NCI-H1436 (cell line): ENCODE measurements at regions not wholly inside any gene's neighbourhood (a gene's known extent, or its start where the extent isn't known, plus 50 kb on each side); places are given as distances from the start of the nearest gene placed in this dataset.

ENCODE experiments used
- DNase-seq: peaks from one replicate; lab custom pipeline; 2025; lab: John Stamatoyannopoulos, UW

DNA sequence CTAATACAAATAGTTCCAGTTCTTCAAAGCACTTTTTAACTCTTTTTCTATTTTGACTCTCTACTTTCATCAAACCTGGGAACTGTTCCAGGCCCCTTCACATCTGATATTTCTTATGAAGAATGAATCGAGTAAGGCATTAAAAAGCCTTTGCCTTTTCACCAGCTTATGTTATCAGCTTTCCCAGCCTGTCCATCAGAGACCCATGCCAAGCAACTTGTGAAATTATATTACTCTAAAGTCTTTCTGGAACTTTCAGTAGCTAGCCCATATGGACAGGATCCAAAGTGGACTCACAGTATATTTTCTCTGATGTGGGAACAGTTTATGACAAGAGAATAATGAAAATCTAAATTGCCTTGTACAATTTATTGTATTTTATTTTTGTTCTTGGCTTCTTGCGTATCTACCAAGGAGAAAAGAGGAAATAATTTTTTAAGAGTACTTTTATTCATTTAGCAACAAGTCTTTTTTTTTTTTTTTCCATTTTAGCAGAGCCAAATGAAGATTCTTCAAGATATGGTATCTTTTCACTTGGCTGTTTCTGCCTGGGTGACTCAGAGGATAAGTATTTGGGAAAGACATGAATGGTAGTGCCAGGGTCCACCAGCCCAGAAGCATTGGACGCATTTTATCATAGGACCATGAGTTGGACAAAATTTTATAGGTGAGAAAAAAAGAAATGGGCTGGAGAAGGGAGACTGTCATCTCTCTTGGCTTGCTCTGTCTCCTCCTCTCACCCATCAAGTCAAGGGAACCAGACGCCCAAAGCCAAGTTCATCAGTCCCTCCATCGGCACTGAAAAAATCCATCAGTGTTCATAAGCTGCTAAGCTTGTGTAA is 195.8 kb upstream of the NEBL start:
- DNase-seq = no peak

DNA sequence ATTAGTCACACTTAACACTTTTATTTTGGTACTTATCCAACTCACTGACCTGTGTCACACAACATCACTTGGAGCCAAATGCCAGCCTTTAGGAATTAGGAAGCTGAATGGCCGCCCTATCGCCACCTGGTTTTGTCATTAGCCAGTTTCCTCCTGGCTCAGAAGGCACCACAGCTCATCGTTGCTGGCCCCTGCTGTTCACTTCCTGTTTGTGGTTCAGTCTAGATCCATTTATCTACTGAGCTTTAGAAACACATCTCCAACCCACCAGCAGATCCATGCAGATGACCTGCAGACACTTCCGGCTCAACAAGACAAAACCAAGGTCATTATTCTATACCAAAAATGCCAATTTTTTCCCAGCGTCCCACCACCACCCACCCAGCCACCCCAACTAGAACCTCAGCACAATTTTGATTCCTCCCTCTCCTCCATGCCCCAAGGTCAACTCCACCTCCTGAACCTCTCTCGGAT is 193.5 kb upstream of the NEBL start:
- no peak for DNase-seq

DNA sequence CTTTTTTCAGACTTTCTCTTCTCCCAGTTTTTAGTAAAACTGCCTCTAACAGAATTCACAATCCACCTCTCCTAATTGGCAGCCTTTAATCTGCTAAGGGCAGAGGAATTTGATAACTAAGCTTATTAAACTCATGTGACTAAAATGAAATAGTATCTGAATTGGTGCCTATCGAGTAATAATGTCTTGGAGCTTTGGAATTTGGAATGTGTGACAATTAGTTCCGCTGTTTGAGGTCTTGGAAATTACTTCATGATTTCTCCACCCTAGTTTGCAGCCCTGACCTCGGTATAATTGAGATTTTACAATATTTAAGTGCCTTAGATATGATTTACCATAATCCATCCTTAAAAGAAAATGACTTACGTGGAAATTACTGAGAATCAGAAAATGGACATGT is 190.4 kb upstream of the NEBL start:
- DNase-seq = no peak

DNA sequence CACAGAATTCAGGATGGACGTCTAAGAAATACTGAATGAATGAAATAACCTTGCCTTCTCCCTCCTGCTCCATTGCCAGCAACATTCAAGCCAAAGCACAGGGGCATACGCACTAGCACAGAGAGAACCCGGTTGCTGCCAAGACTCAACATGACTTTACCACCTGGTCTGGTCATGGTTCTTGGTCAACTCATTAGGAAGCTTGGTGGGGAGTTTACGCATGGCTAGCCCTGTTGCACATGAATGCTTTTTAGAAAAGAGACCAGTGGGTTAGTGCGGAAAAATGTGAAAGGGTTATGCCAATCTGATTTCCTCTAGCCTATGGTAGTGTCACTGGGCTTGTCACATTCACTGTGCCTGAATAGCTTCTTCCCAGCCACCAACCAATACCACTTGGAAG is 187.6 kb upstream of the NEBL start:
- DNase-seq = no peak

DNA sequence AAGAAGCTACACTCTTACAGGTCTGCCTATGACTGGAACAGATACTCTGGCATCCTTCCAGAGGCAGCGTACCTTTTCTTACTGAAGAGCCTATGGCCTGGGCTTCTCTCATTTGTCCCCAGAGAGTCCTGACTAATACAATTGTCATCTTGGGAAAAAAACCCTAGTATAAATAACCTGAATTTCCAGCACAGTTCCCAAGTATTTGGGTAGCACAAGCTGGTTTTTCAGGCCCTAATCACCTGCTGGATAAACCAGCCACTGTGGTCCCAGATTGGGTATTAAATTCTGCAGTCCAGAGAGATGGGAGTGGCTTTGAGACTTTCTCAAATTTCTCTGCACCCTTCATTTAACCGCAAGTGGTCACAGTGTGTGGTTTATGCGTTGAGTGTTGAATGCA is 186.8 kb upstream of the NEBL start:
- DNase-seq = no peak

DNA sequence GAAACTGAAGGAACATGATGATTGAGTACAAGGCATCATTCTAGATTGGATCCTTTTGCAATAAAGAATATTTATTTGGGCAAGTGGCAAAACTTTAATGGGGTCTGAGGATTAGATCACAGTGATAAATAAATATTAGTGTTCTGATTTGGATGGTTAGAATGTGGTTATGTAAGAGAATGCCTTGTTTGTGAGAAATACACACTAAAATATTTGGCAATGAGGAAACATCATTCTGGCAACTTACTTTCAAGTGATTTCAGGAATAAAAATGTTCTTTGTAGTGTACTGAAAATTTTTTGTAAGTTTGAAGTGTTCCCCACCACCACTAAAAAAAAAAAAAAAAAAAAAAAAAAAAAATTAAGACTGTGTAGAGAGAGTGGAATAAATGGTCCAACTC is 185.1 kb upstream of the NEBL start:
- no peak for DNase-seq

DNA sequence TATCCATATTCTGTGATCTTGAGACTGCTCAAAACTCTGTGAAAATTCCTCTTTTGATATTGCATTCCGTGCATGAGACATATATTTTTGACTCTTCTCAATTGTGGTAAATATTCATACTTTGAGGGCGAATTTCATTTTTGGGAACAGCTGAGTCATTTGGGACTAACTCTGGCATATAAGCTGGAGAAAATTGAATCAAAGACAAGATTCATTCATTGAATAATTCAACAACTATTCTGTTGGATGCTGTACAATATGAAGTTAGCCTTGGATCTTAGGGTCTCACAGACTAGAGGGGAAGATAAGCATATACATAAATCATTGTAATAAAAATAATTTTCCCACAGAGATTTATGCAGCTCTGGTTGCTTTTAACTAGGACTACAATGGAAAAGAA is 183.2 kb upstream of the NEBL start:
- DNase-seq = no peak

DNA sequence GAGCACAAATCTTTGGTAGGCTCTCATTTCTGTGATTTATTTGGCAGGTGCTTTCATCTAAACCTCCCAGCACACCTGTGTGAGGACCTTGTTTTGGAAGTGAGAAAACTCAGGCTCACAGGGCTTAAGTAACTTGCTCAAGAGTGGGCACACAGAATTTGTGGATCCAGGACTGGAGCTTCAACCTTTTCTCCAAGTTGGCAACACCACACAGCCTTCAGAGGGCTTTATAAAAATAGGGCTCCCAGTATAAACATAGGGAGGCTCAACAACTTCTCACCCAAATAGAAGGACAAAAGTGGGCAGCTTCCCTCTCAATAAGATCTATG is 182.2 kb upstream of the NEBL start:
- no peak for DNase-seq

DNA sequence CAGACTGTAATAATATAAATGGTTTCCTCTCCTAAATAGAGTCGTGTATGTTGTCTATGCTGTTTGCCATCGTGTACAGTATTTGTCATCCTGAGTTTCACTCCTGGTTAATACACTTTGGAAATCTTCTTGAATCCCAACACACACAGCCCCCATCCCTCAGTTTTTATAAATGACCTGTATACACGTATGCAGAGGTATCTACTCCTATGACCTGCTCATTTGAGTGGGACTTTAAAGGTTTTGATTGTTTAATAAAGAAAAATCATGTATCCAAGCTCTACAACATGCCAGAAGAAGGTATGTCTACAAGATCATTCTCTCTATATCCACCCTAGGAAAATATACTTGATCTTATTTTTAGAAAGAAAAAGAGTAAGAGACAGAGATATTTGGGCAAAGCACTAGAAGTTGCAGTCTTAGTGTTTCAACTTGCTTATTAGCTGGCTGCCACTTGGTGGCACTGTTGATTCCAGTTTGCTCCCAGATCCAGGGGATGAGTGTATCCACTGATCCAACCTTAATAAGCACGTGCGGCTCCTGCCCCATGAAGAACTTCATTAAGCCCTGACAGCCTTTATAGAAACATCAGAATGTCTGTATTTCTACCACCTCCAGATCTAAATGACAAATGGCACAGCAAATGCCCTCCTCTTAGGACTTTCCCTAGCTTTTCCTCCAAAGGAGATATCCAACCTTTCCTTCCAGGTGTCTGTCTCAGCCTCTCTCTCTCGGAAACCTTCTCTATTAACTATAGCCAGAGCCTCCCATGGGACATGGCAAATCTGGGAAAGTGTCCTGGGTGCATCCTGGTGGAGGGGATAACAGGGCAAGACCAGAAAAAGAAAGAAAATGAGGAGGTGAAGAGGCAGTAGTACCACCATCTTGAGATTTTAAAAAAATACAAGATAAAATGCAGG is 181.6 kb upstream of the NEBL start:
- DNase-seq = peak; percentile 66

DNA sequence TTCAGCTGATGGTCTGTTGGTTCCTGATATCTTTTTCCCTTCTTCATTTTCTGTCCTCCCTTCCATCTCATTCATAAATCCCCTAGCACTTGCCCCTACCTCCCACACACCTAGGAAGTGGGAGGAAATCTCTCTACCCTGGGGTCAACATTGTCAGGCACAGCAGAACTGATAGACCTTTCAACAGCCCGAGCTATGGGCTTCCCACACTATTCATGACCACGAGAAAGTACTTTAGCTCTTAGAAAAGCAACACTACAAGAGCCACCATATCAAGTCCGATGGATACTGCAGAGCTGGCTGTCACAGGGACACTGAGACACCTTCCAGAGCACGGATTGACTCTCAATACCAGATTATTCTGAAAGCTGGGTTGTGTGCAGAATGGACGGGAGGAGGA is 180.6 kb upstream of the NEBL start:
- no peak for DNase-seq

DNA sequence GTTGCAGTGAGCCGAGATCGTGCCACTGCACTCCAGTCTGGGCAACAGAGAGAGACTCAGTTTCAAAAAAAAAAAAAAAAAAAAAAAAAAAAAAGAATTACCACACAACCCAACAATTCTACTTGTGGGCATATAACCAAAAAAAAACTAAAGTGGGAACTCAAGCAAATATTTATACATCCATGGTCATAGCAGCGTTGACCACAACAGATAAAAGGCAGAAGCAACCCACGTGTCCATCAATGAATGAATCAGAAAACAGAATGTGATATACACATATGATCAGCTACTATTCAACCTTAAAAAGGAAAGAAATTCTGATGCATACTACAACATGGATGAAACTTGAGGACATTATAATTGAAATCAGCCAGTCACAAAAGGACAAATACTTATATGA is 179.3 kb upstream of the NEBL start:
- no peak for DNase-seq

DNA sequence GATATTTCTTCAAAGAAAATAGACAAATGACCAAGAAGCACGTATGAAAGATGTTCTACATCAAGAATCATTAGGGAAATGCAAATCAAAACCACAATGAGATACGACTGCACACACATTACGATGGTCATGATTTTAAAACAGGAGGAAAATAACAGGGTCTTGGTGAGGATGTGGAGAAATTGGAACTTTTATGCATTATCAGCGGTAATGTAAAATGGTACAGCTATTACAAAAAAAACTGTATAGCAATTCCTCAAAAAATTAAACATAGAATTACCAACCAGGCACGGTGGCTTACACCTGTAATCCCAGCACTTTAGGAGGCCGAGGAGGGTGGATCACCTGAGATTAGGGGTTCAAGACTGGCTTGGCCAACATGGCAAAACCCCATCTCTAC is 178.8 kb upstream of the NEBL start:
- no peak for DNase-seq

DNA sequence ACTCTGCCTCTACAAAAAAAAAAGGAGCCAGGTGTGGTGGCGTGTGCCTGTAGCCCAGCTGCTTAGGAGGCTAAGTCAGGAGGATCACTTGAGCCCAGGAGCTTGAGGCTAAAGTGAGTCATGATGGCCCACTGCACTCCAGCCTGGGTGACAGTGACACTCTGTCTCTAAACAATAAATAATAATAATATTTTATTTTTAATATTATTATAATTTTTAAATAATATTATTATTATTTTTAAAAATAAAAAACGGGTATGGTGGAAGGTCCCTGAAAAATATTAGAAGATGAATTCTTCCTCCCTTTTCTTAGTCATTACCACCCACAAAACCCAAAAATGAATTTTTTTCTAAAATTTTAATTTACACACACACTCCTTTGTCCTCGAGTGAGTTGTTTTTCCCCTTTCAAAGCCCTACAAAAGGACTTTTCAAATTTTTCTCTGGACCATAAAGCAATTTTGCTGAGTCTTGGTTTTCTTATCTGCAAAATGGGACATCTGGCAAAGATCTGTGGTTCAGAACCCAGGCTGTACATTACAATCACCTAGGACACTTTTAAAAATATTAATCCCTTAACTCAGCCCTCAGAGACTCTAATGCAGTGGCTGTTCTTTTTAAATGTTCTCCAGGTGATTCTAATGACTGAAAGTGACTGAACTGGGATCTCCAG is 174.0 kb upstream of the NEBL start:
- DNase-seq = no peak

DNA sequence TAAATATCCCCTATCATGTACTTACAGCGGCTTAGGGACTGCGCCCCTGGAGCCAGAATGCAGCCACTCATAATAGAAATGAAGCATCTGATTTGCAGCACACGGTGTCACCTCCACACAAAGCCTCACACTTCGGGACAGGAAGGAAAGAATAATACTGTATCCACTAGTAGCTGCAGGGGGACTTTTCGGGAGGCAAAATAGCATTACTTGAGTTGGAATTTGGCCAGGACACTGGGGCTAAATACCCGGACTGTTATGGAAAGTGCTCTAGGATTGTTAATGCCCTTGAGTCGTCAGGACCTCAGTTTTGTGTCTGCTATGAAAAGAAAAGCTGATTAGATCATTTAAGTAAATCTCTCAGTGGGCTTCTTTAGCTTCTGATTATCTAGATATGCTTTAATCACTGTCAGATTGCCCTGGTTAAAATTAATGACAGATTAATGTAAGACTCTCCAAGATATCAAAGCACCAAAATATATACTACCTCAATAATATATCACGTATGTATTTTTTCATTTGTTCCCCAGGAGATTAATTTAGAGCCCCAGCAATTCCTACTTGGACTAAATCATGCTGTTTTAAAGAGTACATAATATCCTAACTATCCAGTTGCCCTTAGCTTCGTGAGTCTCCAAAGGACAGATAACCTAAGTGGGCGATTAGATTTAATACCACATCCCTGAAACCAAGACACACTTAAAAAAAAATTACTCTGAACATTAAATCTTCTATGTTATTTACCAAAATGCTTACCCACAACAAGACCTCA is 173.0 kb upstream of the NEBL start:
- no peak for DNase-seq

DNA sequence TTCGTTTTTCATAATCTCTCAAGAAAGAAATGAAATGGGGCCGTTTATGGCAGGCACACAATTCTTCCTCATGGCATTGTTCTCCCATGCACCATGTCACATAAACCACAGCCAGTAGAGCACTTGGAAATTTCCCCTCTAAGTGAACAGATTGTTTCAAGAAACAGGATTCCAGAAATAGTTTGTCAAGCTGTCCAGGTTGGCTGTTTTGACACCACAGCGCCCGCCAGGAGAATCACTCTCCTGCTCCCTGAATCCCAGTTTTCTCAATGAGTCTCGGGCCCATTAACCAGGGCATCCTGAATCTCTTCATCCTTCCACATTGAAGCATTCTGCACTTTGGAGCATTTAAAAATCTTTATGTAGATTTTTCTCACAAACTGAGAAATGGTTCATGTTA is 172.2 kb upstream of the NEBL start:
- no peak for DNase-seq

DNA sequence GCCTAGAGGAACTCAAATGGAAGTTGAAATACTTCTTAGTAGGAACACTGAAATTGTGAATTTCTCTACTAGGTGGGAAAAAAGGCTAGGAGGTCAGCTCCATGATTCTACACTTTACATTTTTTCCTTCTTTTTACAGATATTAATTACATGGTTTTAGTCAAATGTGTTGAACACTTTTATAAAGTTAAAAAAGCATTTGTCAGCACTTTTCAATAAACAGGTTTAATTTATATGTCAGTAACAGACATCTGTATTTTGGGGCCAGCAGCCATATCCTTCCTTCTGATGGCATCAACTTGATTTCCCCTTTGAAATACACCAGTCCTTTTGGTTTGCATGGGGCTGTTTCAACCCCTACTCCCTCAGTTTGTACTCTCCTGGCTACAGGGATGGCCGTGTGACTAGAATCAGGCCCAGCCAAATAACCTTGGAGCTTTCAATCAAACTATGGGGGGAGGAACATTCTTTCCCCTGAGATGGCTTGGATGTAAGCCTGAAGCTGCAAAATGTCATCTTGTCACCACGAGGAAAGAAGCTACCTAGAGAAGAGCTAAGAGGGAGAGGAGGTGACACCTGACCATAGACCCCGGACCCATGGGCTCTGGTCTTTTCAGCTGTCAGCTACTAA is 171.0 kb upstream of the NEBL start:
- no peak for DNase-seq

DNA sequence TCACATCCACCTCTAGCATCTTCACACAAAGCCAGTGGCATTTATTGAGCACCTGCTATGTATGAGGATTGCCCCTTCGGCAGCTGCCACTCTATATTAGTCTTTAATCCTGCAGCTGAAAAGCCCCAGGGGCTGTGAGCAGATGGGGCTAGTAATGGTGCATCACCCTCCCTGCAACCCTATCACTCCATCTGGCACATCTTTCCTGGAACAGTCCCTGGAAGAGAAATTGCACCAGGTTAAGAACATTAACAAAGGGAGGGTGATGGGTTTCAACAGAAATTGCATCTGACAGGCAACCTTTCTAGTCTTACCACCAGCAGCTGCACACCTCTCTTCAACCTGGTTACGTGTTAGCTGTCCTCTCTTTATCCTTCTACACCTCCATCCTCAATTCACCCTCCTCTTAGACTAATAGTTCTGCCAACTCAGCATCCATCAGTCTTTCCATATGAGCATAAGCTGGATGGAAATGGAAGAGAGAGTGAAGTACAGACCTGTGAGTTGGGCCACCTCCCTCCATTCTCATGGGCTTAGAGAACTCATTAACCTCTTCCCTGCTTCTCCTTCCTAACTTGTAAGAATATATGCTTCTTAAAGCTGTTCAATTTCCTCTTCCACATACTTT is 168.6 kb upstream of the NEBL start:
- no peak for DNase-seq

DNA sequence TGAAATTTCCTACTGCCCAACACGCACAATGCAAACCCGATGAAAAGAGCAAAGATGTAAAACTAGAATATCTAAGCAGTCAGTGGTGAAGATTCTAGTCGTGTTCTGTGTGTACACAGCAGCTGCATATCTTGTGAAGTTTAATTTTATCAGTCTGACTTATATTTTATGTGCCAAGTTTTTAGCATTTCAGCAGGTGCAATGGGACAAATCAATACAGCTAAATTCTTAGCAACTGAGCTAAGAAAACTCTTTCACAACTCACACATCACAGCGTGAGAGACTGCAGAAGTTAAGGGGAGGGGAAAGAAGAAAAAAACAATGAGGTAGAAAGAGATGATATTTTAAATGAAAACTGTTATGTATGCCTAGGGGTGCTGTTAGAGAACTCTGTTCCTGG is 164.9 kb upstream of the NEBL start:
- DNase-seq = no peak

DNA sequence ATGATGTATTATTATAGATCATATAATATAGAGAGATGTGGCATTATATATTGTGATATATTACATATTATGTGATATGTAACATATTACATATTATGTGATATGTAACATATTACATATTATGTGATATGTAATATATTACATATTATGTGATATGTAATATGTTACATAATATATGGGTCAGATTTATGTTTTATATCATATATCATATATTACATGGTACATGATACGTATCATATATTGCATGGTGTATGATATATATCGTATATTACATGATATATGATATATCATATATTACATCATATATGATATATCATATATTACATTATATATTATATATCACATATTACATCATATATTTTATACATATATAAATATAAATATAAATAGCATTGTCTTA is 164.1 kb upstream of the NEBL start:
- DNase-seq = no peak

DNA sequence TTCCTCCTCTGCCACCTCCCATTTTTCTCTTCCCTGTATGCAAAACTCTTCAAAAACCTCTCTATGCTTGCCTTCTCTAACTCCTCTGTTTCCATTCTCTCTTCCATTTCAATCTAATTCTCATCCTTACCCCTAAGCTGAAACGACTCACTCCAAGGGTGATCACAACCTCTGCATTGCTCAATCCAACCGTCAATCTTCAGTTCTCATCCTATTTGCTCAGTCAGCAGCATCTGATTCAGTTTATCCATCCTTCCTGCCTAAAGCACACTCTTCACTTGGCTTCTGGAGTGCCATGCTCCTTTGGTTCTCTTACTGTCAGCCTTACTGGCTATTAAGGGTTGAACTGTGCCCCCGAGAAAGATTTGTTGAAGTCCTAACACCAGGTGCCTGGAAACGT is 163.5 kb upstream of the NEBL start:
- no peak for DNase-seq

DNA sequence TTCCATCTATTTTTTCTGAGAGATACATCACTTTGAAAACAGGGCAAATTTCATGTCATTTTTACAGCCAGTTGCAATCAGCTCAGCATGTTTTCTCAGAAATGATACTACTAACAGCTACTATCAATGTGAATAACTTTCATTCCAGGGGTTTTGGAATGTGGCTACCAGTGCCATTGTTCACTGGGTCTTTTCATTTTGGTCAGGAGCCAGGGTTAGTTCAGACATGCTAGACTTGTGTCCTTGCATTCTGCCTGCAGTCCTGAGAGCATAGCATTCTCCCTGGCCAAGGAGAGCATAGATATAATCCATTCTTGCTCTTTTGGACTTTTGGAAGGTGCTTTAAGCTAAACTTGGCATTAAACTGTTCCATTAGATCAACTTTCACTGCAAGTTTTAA is 160.9 kb upstream of the NEBL start:
- DNase-seq = no peak
